HG02610 (cell line): ENCODE measurements at regions not wholly inside any gene's neighbourhood (a gene's known extent, or its start where the extent isn't known, plus 50 kb on each side); places are given as distances from the start of the nearest gene placed in this dataset.

Source experiments
- ATAC-seq: cut with Tn5 transposase; IDR thresholded peaks from one replicate; pipeline ENCODE4 v1.9.1; 2021; ENCODE audit warnings: mild to moderate bottlenecking, moderate library complexity; ENCODE audit not compliant: unreplicated experiment

DNA sequence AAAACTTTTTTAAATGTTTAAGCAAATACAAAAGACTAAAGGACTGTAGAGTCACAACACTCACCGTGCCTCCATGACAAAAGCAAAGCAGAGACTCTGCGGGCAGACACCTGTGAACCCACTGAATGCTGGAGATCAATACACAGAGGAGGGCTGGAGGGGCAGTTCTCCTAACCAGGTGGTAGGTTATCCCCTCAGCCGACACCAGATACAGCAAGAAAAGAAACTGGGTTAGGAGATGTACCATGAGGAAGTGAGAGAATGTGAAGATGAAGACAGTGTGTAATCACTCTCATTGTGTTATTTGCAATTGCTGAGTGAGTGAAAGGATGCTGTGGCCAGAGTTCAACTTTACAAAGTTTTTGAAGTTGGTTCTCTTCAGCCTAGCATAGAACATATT is 480.3 kb downstream of the BCL11B start:
- no peak for ATAC-seq

DNA sequence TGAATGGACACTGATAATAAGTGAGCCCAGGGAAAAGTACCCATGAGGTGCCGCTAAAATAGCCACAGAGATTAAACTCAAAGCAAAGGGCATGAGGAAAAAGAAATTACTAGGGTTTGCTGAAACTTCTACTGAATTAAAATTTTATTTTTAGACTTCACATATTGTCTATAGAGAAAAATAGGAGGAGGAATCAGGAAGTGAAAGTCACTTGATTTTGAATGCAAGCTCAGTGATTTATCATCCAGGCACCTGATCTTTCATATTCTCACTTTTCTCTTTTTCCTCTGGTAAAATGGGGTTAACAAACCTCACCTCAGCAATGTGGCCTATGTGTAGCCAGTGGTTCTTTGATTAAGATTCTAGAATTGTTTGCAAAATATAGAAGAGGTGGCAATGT is 479.8 kb downstream of the BCL11B start:
- ATAC-seq, result no peak

DNA sequence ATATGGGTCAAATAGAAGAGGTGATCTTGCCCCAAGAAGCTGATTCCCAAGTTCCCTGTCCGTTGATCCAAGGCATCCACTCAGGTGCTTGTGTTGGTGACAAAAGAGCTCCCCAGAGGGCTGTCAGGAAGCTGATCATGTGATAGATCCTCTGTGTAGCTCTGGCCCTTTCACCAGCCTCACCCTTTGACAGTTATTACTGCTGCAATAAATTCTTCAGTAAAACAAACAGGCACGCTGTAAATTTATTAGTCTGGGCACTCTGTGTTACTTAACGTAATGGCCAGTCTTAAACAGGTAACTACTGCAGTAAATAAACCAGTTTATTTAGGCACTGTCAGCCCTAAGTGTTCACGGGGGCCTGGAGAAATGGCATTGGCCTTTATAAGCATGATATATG is 473.9 kb downstream of the BCL11B start:
- no peak for ATAC-seq

DNA sequence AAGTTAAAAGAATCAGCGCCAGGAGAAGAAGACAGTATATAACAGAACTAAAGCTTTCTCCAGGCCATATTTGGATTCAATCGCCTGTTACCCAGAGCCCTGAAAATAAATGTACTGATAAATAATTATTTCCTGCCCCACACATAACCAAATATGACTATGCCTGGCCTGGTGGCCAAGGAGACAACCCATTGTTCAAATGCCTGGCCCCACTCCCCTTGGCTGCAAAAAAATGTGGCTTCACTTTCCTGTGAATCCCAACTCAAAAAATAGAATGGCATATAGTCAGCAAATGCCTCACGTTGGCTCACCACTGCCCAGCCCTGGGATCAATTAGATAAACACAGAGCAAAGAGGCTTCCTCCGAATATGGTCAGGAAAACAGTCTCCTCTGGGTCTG is 472.1 kb downstream of the BCL11B start:
- ATAC-seq, result no peak

DNA sequence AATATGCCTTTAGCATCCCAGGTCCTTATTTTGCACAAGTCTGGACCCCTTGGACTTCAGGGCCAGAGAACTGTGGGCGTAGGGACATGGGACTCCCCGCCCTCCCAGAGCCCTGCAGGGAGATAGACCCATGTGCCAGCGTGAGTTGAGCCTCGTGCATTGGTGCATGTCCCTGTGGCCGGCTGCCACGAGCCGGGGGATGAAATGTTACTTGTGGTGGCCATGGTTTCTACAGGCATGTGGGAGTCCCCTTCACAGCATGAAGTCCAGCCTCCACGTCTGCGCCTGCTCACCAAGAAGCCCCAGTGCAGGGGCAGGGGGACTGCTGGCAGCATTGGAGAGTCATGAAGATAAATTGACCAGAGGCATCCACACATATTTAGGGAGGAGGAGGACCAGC is 470.0 kb downstream of the BCL11B start:
- ATAC-seq, result no peak

DNA sequence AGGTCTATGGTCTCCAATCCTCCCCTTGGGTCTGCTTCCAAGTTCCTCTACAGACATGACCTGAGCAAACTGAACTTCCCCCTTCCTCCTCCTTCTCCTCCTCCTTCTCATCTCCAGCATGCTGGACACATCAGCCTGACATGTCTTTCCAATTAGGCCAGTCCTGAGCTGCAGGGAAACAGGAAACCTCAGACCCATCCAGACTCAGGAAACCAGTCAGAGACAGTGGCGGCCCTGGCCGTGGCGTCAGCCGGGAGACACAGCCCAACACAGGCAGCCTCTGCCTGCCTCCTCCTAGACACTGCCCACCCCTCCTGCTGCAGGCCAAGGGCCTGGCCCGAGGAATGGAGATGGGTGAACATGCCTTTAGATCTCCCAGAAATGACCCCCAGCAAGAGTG is 468.8 kb downstream of the BCL11B start:
- no peak for ATAC-seq

GRCh38 chr14:98808494-98809407 is 463.2 kb downstream of the BCL11B start:
- ATAC-seq, result no peak

DNA sequence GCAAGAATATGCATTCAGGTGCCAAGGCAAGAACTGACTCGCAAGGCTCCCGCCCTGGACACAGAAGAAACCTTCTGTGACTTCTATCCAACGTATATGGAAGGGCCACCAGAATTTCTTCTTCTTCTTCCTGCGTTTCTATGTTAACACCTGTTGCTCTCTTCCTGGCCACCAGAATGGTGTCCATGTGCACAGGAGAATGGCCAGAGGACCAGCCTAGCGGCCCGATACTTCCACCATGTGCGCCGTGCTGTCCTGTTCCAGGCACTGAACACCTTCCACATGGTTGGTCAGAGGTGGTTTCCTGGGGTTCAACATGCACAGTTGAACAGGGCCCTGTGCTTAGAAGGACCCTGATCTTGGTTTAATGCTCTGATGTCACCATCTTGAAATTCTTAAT is 455.8 kb downstream of the BCL11B start:
- no peak for ATAC-seq

DNA sequence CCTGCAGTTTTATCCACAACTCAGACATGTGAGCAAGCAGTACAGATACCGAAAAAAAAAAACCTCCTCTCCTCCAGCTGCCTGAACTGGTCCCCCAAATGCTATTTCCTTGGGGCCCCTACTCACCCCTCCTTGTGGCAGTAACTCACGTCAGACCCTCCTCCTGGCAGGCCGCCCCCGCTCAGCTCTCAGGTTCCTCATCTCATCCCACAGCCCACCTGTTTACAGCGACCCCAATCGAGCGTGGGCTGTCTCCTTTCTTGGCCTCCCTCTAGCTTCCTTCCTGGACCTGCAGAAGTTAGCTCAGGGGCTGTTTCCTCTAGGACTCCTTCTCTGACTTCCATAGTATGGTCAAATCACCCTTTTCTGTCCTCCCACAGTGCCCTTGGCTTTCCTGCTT is 455.3 kb downstream of the BCL11B start:
- ATAC-seq, result no peak

- ATAC-seq, result no peak
These were observed 452.7 kb downstream of the BCL11B start for GRCh38 chr14:98819132-98819866.

- ATAC-seq, result no peak
These were observed 452.2 kb downstream of the BCL11B start for GRCh38 chr14:98819867-98820206.

GRCh38 chr14:98822917-98823316 is 449.1 kb downstream of the BCL11B start:
- no peak for ATAC-seq

GRCh38 chr14:98826618-98827017 is 445.4 kb downstream of the BCL11B start:
- no peak for ATAC-seq

DNA sequence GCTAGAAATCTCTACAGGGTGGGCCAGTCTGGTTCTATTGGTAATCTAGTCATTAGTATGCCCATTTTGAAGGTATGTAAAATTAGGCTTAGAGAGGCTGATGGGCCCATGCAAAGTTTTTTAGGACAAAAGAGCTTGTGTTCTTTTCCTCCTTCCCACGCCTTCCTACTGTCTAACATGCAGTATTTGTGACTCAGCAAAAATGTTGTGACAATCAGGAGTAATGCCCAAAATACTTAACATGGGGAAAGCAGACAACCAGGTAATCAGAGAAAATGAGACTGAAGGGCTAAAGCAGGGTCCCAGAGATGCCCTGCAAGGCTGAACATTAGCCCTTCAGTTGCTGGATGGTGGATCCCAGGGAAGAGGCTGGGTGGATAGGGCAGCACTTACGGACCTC is 437.9 kb downstream of the BCL11B start:
- no peak for ATAC-seq

DNA sequence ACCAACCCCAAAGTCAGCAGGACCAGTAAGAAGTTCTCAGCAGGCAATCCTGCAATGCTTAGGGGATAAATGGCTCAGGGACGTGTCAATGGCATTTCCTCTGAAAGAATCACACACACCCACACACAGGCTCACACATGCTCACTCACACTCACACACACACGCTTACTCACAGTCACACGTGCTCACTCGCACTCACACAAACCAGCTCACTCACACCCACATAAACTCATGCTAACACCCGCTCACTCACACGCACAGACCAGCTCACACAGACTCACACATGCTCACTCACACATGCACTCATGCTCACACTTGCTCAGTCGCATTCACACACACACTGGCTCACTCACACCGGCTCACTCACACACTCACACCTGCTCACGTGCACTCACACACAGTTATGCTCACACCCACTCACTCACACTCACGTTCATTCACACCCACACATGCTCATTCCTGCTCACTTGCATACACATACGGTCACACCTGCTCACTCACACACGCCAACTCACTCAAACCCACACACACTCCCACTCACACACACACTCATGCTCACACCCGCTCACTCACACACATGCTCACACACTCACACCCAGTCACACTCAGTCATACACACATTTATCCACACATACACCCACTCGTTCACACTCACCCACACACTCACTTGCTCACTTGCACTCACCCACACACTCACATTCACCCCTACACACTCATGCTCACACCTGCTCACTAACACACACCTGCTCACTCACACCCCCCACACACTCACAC is 436.8 kb downstream of the BCL11B start:
- ATAC-seq, result no peak

DNA sequence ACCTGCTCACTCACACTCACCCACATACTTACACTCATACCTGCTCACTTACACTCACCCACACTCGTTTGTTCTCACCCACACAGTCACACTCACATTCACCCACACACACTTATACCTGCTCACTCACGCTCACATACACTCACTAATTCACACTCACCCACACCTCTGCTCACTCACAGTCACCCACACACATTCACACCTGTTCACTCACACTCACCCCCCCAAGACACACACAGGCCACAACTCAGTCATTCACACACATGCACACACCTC is 436.2 kb downstream of the BCL11B start:
- no peak for ATAC-seq

GRCh38 chr14:98840091-98840490 is 431.9 kb downstream of the BCL11B start:
- no peak for ATAC-seq

DNA sequence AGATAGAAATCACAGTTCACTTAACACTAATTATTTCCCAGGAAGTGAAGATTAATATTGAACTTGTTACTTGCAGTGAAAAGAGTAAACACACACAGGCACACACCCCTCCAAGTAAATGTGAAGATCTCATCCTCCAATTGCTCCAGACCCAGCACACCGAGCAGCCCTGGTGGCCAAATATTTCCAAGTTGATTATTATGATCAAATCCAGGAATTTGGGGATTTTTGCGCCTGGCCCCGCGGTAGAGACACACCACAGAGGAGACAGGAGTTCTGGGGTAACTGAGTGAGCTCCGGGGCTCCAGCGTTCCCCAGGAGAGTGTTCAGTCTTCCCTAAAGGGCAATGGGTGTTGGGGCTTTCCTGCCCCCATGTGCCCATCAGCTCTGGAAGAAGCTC is 431.5 kb downstream of the BCL11B start:
- ATAC-seq, result no peak

- no peak for ATAC-seq
These were observed 427.5 kb downstream of the BCL11B start for GRCh38 chr14:98844456-98844855.

- ATAC-seq, result no peak
These were observed 424.2 kb downstream of the BCL11B start for GRCh38 chr14:98847521-98848468.
